ENCODE measurements at regions not wholly inside any gene's neighbourhood (a gene's known extent, or its start where the extent isn't known, plus 50 kb on each side); places are given as distances from the start of the nearest gene placed in this dataset.

DNA sequence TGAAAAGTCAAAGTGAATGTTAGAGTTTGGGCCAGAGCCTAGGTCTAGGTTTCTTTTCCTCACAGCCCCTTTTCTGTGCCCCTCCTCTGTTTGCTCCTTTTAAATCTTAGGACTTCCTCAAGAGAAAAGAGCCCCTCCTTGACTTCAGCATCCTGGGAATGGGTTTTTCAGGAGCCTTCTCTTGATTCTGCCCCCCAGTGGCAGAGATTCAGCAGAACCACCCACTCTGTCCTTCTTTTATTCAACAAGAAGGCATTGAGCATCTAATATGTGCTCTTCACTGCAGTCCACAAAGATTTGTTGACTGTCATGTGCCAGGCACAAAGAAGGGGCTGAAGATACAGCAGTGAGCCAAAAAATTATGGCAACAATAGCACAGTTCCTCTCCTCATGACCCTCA, 270.8 kb upstream of the CDH5 start:
- TF ChIP-seq BHLHE40 (IDR thresholded peaks at IDR 0.05; ENCODE audit: low read depth, low read length) (no peak), CTCF (conservative IDR thresholded peaks at IDR 0.05; ENCODE audit: low read depth, low read length) (0 out of 2 replicates have a peak, but pooled peaks have one; percentile 7)
- Histone ChIP-seq H4K8ac (ENCODE audit: low read depth in 2 of 2, low read length in 2 of 2) (no peak overlapping the region), H3K4me2 (ENCODE audit: low read depth, low read length) (no peak overlapping the region), H3K4me3 (ENCODE audit: insufficient read depth, low read depth, low read length) (no peak overlapping the region), H4K5ac (ENCODE audit: low read depth, low read length) (no peak overlapping the region), H3K4ac (ENCODE audit: low read depth, low read length) (no peak overlapping the region; the same call in 1 of the 2 replicates), H4K20me1 (ENCODE audit: insufficient read depth, low read length) (no peaks in the 10 kb centered on the region), H3K18ac (ENCODE audit: low read depth, low read length) (no peak overlapping the region), H3K27me3 (ENCODE audit: control insufficient read depth, insufficient read depth, low read length) (peaks cover 10% of the 10 kb centered on the region), H2BK120ac (ENCODE audit: low read depth, low read length) (no peak overlapping the region), H4K91ac (ENCODE audit: insufficient read depth, low read depth, low read length) (peak overlapping the region; percentile 40; the same call in 1 of the 2 replicates), H3K56ac (ENCODE audit: extremely low read depth, insufficient read depth, low read length) (no peak overlapping the region), H3K9ac (ENCODE audit: low read depth, low read length) (no peak overlapping the region), H2BK20ac (ENCODE audit: low read depth, low read length) (peak overlapping the region; percentile 47; the same call in 1 of the 2 replicates), H3K23ac (ENCODE audit: low read depth, low read length) (no peak overlapping the region), H2AK9ac (replicated peaks; ENCODE audit: low read depth, low read length, poor library complexity) (no peak overlapping the region), H3K9me3 (ENCODE audit: control insufficient read depth, insufficient read depth, low read length) (no peaks in the 10 kb centered on the region), H3K4me1 (ENCODE audit: control insufficient read depth, insufficient read depth, low read length) (peaks cover 15% of the 10 kb centered on the region), H2AK5ac (ENCODE audit: low read depth, low read length) (no peak overlapping the region; the same call in 1 of the 2 replicates), H2BK5ac (ENCODE audit: low read depth, low read length, poor library complexity, severe bottlenecking) (no peak overlapping the region), H2BK15ac (ENCODE audit: low read depth, low read length) (no peak overlapping the region), H2AFZ (replicated peaks; ENCODE audit: low read length, poor library complexity) (no peak overlapping the region), H3K9me1 (ENCODE audit: insufficient read depth, low read length) (peaks cover 2% of the 10 kb centered on the region; the same call in 1 of the 2 replicates), H3K14ac (replicated peaks; ENCODE audit: low read depth, low read length) (no peak overlapping the region), H3K79me1 (ENCODE audit: low read depth in 1 of 2, low read length in 2 of 2) (no peaks in the 10 kb centered on the region), H3K36me3 (ENCODE audit: control insufficient read depth, insufficient read depth, low read length) (no peaks in the 10 kb centered on the region), H3K27ac (ENCODE audit: insufficient read depth, low read length) (no peak overlapping the region)
- BruUV-seq (replicated peaks): no TSS peak
- in situ Hi-C loops (cut with MboI; ENCODE audit: low sequenced_read_pairs): no loop called here
- intact Hi-C loops (cut with micrococcal nuclease): no loop called here
- dilution Hi-C loops (cut with HindIII; ENCODE audit: low sequenced_read_pairs, unreplicated experiment): no loop called here
- ChIA-PET POLR2A (ENCODE audit: unreplicated experiment) (no interaction called here), CTCF (interaction anchor here (1.4 kb wide), 1 partner anchor 8 kb away, joined by 3 read pairs; no protein-coding TSS in a partner anchor)
- no peak for DNase-seq
- ATAC-seq (ENCODE audit: low read depth): no peak
